Lower lobe of right lung (tissue), 2 donors: ENCODE measurements at regions not wholly inside any gene's neighbourhood (a gene's known extent, or its start where the extent isn't known, plus 50 kb on each side); places are given as distances from the start of the nearest gene placed in this dataset.

Source experiments
- ATAC-seq, 2 donors: fragments of 200-7000 bp; cut with Tn5 transposase; one replicate each; pipeline ENCODE4 v1.9.1; 2020 to 2022; ENCODE audit warnings: mild to moderate bottlenecking in 2 of 2, moderate library complexity in 2 of 2
- DNase-seq: peaks from one replicate; pipeline ENCODE4 v3.0.0-alpha.2; 2020
- H3K27ac ChIP-seq: fragments of 200-600 bp; one replicate; pipeline ENCODE4 v1.8.0; 2022
- H3K27me3 ChIP-seq: fragments of 200-600 bp; one replicate; pipeline ENCODE4 v1.8.0; 2022; ENCODE audit warnings: low read depth
- H3K36me3 ChIP-seq: fragments of 200-600 bp; one replicate; pipeline ENCODE4 v1.8.0; 2022; ENCODE audit warnings: mild to moderate bottlenecking
- H3K4me1 ChIP-seq: fragments of 200-600 bp; one replicate; pipeline ENCODE4 v1.8.0; 2022
- H3K4me3 ChIP-seq: fragments of 200-600 bp; one replicate; pipeline ENCODE4 v1.8.0; 2022; ENCODE audit warnings: mild to moderate bottlenecking
- H3K9me3 ChIP-seq: fragments of 200-600 bp; one replicate; pipeline ENCODE4 v1.8.0; 2022
- CTCF ChIP-seq: fragments of 200-600 bp; IDR thresholded peaks from one replicate; pipeline ENCODE4 v1.8.0; 2022; ENCODE audit warnings: antibody characterized with exemption, mild to moderate bottlenecking
- intact Hi-C: fragments of 100-400 bp; cut with DNase I; formaldehyde crosslinking; loops from one replicate; pipeline ENCODE4 v1.11.0; 2022
- donor health status: DM: no; HTN: yes; CAD: no; lungs with severe emphysema.

- H3K27ac ChIP-seq = no peak overlapping the region
- no peak for TF ChIP-seq CTCF
- intact Hi-C loops = no loop called here
- no peak for ATAC-seq
- no peak overlapping the region for H3K4me3 ChIP-seq
- no peaks in the 10 kb centered on the region for H3K36me3 ChIP-seq
- H3K27me3 ChIP-seq = no peaks in the 10 kb centered on the region
- DNase-seq = no peak
- H3K4me1 ChIP-seq = no peaks in the 10 kb centered on the region
- H3K9me3 ChIP-seq = no peaks in the 10 kb centered on the region
Measured at GRCh38 chr9:99399474-99399873, 177.4 kb downstream of the SEC61B start.

- TF ChIP-seq CTCF = no peak
- intact Hi-C loops = no loop called here
- Histone ChIP-seq H3K4me3 (no peak overlapping the region), H3K27ac (no peak overlapping the region), H3K36me3 (no peaks in the 10 kb centered on the region), H3K9me3 (no peaks in the 10 kb centered on the region), H3K27me3 (no peaks in the 10 kb centered on the region), H3K4me1 (no peaks in the 10 kb centered on the region)
- ATAC-seq (no peak), DNase-seq (no peak)
Measured at GRCh38 chr9:99400184-99400731, 178.2 kb downstream of the SEC61B start.

- no peaks in the 10 kb centered on the region for H3K27me3 ChIP-seq
- no peaks in the 10 kb centered on the region for H3K9me3 ChIP-seq
Measured at GRCh38 chr9:99401680-99402504, 179.8 kb downstream of the SEC61B start.

GRCh38 chr9:99403371-99403770, 181.3 kb downstream of the SEC61B start:
- no peak for TF ChIP-seq CTCF
- ATAC-seq (no peak), DNase-seq (no peak)
- no peaks in the 10 kb centered on the region for H3K27me3 ChIP-seq
- H3K4me1 ChIP-seq = no peaks in the 10 kb centered on the region
- no peaks in the 10 kb centered on the region for H3K9me3 ChIP-seq
- H3K4me3 ChIP-seq = no peak overlapping the region
- H3K36me3 ChIP-seq = no peaks in the 10 kb centered on the region
- intact Hi-C loops = no loop called here
- no peak overlapping the region for H3K27ac ChIP-seq

More at GRCh38 chr9:99401680-99402504, 179.8 kb downstream of the SEC61B start:
- Histone ChIP-seq H3K4me1 (no peaks in the 10 kb centered on the region), H3K27ac (no peak overlapping the region), H3K36me3 (no peaks in the 10 kb centered on the region), H3K4me3 (no peak overlapping the region)
- DNase-seq = no peak
- ATAC-seq = no peak
- TF ChIP-seq CTCF = no peak
- intact Hi-C loops = no loop called here

- H3K36me3 ChIP-seq = no peaks in the 10 kb centered on the region
- H3K27ac ChIP-seq = no peak overlapping the region
- H3K27me3 ChIP-seq = no peaks in the 10 kb centered on the region
- no peak for DNase-seq
- no peak for ATAC-seq
- TF ChIP-seq CTCF = no peak
- no peak overlapping the region for H3K4me3 ChIP-seq
- no peaks in the 10 kb centered on the region for H3K4me1 ChIP-seq
- H3K9me3 ChIP-seq = no peaks in the 10 kb centered on the region
- intact Hi-C loops = no loop called here
Measured at GRCh38 chr9:99405359-99405758, 183.3 kb downstream of the SEC61B start.
